Activated CD4-positive, alpha-beta T cell treated with anti-CD3 and anti-CD28 coated beads for 1 hour (primary cell): ENCODE measurements at regions not wholly inside any gene's neighbourhood (a gene's known extent, or its start where the extent isn't known, plus 50 kb on each side); places are given as distances from the start of the nearest gene placed in this dataset.
"Not testable (repeated sequence)": the region's sequence is repeated elsewhere in the genome, so short reads cannot be mapped to it uniquely, and the experiment has no call there.

Experiments
- DNase-seq: peaks from one replicate; pipeline ENCODE4 v3.0.0-alpha.2; 2020

DNA sequence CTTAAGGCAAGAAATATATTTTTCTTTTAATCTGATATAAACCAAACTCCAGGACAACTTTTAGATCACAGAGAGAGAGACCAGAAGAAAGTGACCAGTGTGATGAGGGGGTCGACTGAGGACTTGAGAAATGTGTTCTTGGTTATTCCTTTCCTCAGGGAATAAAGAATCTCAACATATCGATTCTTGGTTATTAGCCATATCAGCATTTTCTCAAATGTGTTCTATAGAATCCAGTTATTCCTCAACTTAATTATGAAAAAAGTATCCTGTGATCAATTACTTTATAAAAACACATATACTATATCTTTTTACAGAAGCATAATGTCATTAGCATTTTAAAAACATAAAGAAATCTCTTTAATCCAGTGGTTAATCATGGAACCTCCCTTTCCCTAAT, 222.1 kb upstream of the FAM3C start:
- DNase-seq, result no peak

- no peak for DNase-seq
Measured at GRCh38 chr7:121610243-121610642, 214.1 kb upstream of the FAM3C start.

GRCh38 chr7:121609208-121609607, 213.1 kb upstream of the FAM3C start:
- DNase-seq, result no peak

DNA sequence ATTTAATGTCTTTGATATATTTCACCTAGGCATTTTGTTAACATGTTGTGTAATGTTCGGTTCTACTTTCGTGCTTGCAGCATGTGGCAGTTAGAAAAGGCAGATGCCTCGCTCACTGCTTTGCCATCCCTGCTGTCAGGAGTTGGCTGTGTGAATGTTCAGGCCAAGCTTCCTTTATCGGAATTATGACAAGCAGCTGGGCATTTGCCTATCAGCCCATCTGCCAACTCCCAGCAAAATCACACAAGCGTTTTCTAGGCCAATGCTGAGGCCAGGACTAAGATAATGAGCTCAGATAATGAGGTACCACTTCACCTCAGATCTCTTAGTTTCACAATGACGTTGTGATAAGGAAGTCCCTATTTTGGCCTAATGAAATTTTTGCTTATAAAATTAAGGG, 212.7 kb upstream of the FAM3C start:
- DNase-seq, result no peak

DNA sequence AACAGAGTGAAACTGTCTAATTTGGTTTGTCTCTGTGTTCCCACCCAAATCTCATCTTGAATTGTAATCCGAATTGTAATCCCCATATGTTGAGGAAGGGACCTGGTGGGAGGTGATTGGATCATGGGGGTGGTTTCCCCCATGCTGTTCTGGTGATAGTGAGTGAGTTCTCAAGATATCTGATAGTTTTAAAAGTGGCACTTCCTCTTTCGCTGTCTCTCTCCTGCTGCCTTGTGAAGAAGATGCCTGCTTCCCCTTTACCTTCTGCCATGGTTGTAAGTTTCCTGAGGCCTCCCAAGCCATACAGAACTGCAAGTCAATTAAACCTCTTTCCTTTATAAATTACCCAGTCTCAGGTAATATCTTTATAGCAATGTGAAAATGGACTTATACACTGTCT, 212.1 kb upstream of the FAM3C start:
- not testable (repeated sequence) for DNase-seq

GRCh38 chr7:121605317-121605680, 209.2 kb upstream of the FAM3C start:
- no peak for DNase-seq

GRCh38 chr7:121604627-121605316, 208.7 kb upstream of the FAM3C start:
- DNase-seq, result no peak

- no peak for DNase-seq
Measured at GRCh38 chr7:121603886-121604285, 207.8 kb upstream of the FAM3C start.

- no peak for DNase-seq
Measured at GRCh38 chr7:121599887-121600286, 203.8 kb upstream of the FAM3C start.

- DNase-seq, result no peak
Measured at GRCh38 chr7:121595758-121596696, 199.9 kb upstream of the FAM3C start.

DNA sequence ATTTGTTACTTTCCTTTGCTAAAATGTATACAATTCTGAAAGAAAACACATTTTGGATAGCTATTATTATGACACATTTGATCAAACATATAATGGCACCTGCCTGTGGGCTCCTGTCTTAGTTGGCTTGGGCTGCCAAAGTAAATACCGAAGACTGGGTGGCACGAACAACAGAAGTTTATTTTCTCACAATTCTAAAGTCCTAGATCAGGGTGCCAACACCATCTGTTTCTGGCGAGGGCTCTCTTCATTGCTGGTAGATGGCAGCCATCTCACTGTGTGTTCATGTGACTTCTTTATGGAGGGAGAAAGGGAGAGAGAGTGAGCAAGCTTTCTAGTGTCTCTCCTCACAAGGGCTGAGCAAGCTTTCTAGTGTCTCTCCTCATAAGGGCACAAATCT, 195.8 kb upstream of the FAM3C start:
- DNase-seq, result no peak

- DNase-seq, result no peak
Measured at GRCh38 chr7:121587435-121587834, 191.3 kb upstream of the FAM3C start.

DNA sequence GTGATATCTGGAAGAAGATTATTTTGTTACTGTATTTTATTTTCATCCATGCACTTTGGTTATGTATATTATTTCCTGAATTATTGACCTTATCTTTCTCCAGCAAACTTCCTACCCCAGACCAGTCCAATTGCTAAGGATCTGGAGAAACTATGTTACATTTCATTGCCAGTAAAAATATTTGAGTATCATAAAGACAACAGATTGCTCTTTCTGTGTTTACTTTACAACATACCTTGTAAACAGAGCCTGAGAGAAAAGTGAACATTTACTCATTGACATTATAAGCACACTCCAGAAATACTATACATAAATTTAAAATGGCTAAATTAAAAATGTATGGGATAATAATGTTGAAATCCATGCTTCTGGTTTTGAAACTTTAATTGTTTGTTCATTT, 186.2 kb upstream of the FAM3C start:
- no peak for DNase-seq

DNA sequence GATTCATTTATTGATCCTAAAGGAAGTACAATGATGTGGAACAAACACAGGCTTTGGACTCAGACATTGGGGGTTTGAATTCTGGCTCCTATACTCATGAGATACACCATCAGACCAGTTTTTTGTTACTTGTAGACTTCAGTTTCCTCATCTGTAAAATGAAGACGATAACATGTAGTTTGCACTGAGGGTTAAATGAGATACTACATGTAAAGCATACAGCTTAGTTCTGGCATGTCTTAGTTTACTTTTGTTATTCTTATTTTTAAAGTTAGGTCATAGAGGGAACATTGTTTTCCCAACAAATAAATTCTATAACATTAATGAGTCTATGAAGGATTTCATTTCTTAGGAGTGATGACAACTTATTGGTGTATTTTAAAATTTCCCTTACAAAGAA, 183.5 kb upstream of the FAM3C start:
- DNase-seq, result no peak

DNA sequence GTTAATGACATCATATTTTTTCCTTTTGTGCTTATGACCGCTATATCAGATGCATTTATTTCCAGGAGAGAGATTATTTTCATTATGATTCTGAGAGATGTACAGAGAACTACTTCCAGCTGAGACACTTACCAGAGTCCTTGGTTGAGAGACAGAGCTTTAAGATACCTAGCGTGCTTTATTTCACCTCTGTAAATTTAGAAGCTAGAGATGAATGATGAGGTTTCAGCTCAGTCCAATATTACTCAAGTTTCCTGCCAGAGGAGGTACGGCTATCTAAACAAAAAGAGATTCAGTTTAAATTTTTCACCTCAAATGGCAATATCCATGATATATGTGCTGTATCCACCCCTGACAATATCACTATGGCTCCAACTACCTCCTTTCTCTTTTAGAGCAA, 182.6 kb upstream of the FAM3C start:
- DNase-seq, result no peak

DNA sequence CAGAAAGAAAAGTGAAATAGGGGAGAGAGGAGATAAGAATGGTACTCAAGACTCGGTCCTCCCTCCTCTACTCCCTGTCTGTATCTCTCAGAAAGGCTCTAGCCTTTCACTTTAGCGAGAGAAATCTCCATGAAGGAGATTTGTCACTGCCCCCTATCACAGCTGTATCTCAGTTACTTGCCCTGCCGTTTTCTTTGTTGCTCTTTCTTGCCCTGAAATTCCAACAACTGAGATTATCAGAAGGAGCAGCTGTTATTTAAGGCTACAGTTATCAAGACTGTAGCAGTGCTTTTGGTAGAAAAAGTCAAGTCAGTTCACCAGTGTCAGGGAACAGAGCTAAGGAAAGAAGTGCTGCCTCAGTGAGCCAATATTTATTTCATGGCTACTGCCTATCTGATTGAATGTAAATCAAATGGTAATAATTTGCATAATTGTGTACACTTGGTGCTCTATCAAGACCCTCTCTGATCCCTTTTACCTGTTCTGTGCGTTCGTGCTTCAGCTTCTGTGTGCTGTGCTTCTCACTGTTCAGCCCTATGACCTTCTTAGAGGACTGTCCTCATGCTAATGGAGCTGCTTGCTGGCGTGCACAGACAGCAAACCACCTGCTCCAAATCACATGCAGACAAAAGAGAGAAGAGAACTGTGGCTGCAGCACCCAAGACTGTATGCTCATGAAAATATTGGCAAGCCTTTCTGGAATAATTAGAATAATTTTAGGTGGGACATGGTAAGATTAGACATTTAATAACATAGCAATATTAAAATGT, 180.2 kb upstream of the FAM3C start:
- DNase-seq, result no peak

- no peak for DNase-seq
Measured at GRCh38 chr7:121575194-121575765, 179.2 kb upstream of the FAM3C start.

GRCh38 chr7:121574109-121574508, 178.0 kb upstream of the FAM3C start:
- no peak for DNase-seq

- no peak for DNase-seq
Measured at GRCh38 chr7:121572615-121573014, 176.5 kb upstream of the FAM3C start.

DNA sequence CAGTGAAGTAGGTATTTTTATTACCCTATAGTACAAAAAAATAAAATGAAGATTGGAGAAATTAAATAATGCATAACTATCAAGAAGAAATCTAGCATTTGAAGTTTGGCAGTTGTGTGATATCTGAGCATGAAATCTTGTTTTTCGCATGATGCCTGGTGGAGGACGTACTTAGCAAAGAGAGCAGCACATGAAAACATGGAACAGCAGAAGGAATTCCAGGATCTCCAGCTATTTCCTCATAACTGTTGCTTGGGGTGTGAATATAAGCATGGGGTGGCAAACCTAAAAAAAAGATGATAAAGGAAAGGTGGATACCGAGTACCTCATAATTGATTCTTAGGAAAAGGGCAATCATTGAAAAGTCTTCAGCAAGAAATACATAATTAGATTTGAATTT, 174.3 kb upstream of the FAM3C start:
- DNase-seq, result no peak

DNA sequence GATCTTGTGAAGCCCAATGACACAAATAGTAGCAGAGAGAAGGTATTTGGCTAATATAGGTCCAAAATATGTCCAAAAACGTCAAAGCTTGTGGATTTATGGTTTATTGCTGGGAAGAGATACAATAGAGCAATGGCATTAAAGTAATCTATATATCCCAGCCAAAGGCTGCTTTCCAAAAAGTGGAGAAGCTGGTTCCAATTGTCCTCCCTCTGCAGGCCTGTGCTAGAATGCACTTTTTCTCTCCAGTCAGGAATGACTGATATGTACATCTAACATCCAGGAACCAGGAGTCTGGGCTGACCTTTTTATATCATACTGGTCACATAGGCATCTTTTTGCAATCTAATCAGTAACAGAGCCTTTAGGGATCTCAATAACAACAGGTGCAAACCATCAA, 167.1 kb upstream of the FAM3C start:
- DNase-seq, result no peak

DNA sequence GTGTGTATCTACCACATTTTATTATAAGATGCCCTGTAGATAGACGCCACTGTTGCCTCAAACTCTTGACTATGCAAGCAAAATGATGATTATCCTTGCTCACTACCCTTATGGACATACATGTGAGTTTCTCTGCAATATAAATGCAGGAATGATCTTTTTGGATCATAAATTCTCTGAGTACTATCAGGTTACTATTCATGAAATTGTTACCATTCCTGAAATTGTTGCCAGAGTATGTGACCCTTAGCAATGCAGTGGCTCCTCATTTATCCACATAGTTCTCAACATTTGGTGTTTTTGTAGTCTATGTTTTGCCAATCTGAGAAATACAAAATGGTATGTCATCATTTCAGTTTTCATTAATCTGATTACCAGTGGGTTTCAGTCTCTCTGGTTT, 166.2 kb upstream of the FAM3C start:
- DNase-seq, result no peak

DNA sequence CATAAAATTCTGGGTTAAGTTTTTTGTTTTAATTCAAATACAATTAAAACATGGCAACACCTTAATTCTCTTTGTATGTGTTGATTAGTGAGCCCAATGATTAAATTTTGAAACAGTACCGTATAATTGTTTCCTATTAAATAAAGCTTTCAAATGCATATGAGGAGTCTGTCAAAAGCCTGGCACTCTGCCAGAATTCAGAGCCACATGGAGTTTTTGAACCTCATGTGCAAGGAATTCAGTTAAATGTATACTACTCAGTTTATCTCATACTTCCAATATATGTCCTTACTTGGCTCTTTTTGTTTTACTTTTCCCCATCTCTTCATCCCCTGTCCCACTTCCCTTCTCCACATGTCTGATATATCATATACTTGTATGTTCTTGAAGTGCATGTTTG, 165.6 kb upstream of the FAM3C start:
- no peak for DNase-seq
